ENCODE measurements at regions not wholly inside any gene's neighbourhood (a gene's known extent, or its start where the extent isn't known, plus 50 kb on each side); places are given as distances from the start of the nearest gene placed in this dataset.

GRCh38 chr18:1995041-1995612 lies 576.2 kb downstream of the METTL4 start:
- no peak for DNase-seq

GRCh38 chr18:1998121-1998520 lies 573.2 kb downstream of the METTL4 start:
- no peak for DNase-seq

- DNase-seq: no peak
These were observed 571.9 kb downstream of the METTL4 start for GRCh38 chr18:1999387-1999786.

- DNase-seq: no peak
These were observed 569.2 kb downstream of the METTL4 start for GRCh38 chr18:2002151-2002550.

GRCh38 chr18:2002604-2003003 lies 568.7 kb downstream of the METTL4 start:
- DNase-seq: no peak

GRCh38 chr18:2009942-2010697 lies 561.2 kb downstream of the METTL4 start:
- DNase-seq: no peak

GRCh38 chr18:2027016-2027415 lies 544.3 kb downstream of the METTL4 start:
- DNase-seq: no peak

GRCh38 chr18:2027756-2028155 lies 543.5 kb downstream of the METTL4 start:
- DNase-seq: no peak

- no peak for DNase-seq
These were observed 542.3 kb downstream of the METTL4 start for GRCh38 chr18:2028986-2029385.

GRCh38 chr18:2030647-2031046 lies 540.7 kb downstream of the METTL4 start:
- no peak for DNase-seq

GRCh38 chr18:2032036-2032435 lies 539.3 kb downstream of the METTL4 start:
- DNase-seq: no peak

GRCh38 chr18:2035056-2035455 lies 536.2 kb downstream of the METTL4 start:
- DNase-seq: no peak

- DNase-seq: no peak
These were observed 535.2 kb downstream of the METTL4 start for GRCh38 chr18:2036086-2036485.

- DNase-seq: no peak
These were observed 531.0 kb downstream of the METTL4 start for GRCh38 chr18:2040279-2040678.

- DNase-seq: no peak
These were observed 521.3 kb downstream of the METTL4 start for GRCh38 chr18:2049986-2050385.

GRCh38 chr18:2050702-2051201 lies 520.6 kb downstream of the METTL4 start:
- no peak for DNase-seq

- no peak for DNase-seq
These were observed 517.7 kb downstream of the METTL4 start for GRCh38 chr18:2053490-2054089.

- DNase-seq: no peak
These were observed 512.0 kb downstream of the METTL4 start for GRCh38 chr18:2059336-2059735.

GRCh38 chr18:2060086-2060485 lies 511.2 kb downstream of the METTL4 start:
- DNase-seq: no peak

- DNase-seq: peak; percentile 81
These were observed 500.7 kb downstream of the METTL4 start for GRCh38 chr18:2070631-2071030.

GRCh38 chr18:2075499-2075898 lies 495.8 kb downstream of the METTL4 start:
- no peak for DNase-seq

GRCh38 chr18:2082676-2083075 lies 488.6 kb downstream of the METTL4 start:
- no peak for DNase-seq

- DNase-seq: no peak
These were observed 487.6 kb downstream of the METTL4 start for GRCh38 chr18:2083691-2084090.

GRCh38 chr18:2086439-2086838 lies 484.9 kb downstream of the METTL4 start:
- DNase-seq: no peak
